DND-41 (cell line): ENCODE measurements at regions not wholly inside any gene's neighbourhood (a gene's known extent, or its start where the extent isn't known, plus 50 kb on each side); places are given as distances from the start of the nearest gene placed in this dataset.

Experiments used
- ATAC-seq: fragments of 200-7000 bp; cut with Tn5 transposase; 3 replicates; pipeline ENCODE4 v1.9.1; 2021; ENCODE audit warnings: low read depth; ENCODE audit not compliant: insufficient read depth
- DNase-seq: peaks from one replicate; pipeline ENCODE4 v3.0.0-alpha.2; 2020
- H2AFZ ChIP-seq: 2 replicates; pipeline ENCODE4 v1.6.0; 2012; ENCODE audit warnings: low read depth, low read length
- H3K27ac ChIP-seq: 2 replicates; pipeline ENCODE4 v1.5.1; 2012; ENCODE audit warnings: low read length, inconsistent platforms
- H3K27me3 ChIP-seq: fragments of 200-600 bp; sonication (generic); 2 replicates; pipeline ENCODE4 v1.6.0; 2012; ENCODE audit warnings: low read length, mild to moderate bottlenecking, inconsistent platforms; ENCODE audit not compliant: insufficient read depth, poor library complexity
- H3K36me3 ChIP-seq: 2 replicates; pipeline ENCODE4 v1.5.1; 2012; ENCODE audit warnings: low read length, inconsistent platforms; ENCODE audit not compliant: insufficient read depth
- H3K4me1 ChIP-seq: 2 replicates; pipeline ENCODE4 v1.5.1; 2012; ENCODE audit warnings: mild to moderate bottlenecking, low read length; ENCODE audit not compliant: insufficient read depth
- H3K4me2 ChIP-seq: 2 replicates; pipeline ENCODE4 v1.6.0; 2012; ENCODE audit warnings: mild to moderate bottlenecking, moderate library complexity, low read length, inconsistent platforms; ENCODE audit not compliant: insufficient read depth
- H3K4me3 ChIP-seq, 2 experiments: fragments of 200-600 bp in 1 of 2; shearing (Covaris generic) in 1 of 2; 2 replicates each; pipeline ENCODE4 v1.5.1; 2012 to 2016; ENCODE audit warnings: inconsistent platforms in 2 of 2, low read length in 2 of 2, mild to moderate bottlenecking in 2 of 2, low read depth in 1 of 2, moderate library complexity in 1 of 2
- H3K79me2 ChIP-seq: 2 replicates; pipeline ENCODE4 v1.6.0; 2012; ENCODE audit warnings: low read length, inconsistent platforms; ENCODE audit not compliant: insufficient read depth
- H3K9ac ChIP-seq: 2 replicates; pipeline ENCODE4 v1.6.0; 2012; ENCODE audit warnings: low read depth, mild to moderate bottlenecking, inconsistent platforms, low read length, moderate library complexity
- H3K9me3 ChIP-seq: 2 replicates; pipeline ENCODE4 v1.5.1; 2012; ENCODE audit warnings: low read length, moderate library complexity, mild to moderate bottlenecking, inconsistent platforms; ENCODE audit not compliant: insufficient read depth, severe bottlenecking
- H4K20me1 ChIP-seq: 2 replicates; pipeline ENCODE4 v1.6.0; 2012; ENCODE audit warnings: low read length; ENCODE audit not compliant: insufficient read depth
- CTCF ChIP-seq: IDR thresholded peaks from 2 replicates; pipeline ENCODE4 v1.5.1; 2012; ENCODE audit warnings: borderline replicate concordance, low read length, moderate library complexity, mild to moderate bottlenecking; ENCODE audit not compliant: poor library complexity, severe bottlenecking; ENCODE audit errors: extremely low read depth
- EZH2 ChIP-seq: IDR thresholded peaks from 3 replicates; pipeline ENCODE4 v1.6.1; 2012; ENCODE audit warnings: borderline replicate concordance, low read depth, mild to moderate bottlenecking, moderate library complexity, low read length, inconsistent platforms; ENCODE audit not compliant: severe bottlenecking

DNA sequence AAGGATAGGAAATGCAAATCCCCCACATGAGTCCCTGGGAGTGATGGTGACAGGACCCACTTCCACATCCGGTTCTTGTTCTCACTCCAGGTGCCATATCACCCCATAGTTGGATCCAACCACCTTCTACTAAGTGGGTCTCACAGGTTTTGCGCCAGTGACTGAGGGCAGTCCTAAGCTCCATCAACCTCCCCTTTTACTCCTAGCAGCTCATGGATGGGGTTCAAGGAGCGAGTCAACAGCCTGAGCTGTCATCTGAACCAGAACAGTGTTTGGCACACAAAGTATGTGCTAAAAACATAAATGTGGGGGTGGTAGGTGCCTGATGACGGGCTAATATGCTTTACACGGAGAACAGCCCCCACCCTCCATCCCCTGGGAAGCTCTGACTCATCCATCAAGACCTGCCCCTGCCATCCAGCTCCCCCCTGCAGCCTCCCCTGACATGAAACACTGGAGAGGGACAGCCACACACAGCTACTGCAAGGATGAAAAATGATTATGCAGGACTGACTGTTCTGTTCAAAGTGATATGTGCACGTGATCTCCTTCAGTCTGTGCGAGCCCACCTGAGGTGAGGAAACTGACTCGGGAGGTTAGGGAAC lies 143.2 kb upstream of the CDH5 start:
- Histone ChIP-seq H3K79me2 (no peaks in the 10 kb centered on the region), H3K4me3 (no peak overlapping the region), H2AFZ (no peak overlapping the region), H3K4me2 (no peak overlapping the region), H3K9me3 (no peaks in the 10 kb centered on the region), H4K20me1 (no peaks in the 10 kb centered on the region), H3K36me3 (no peaks in the 10 kb centered on the region), H3K9ac (no peak overlapping the region), H3K4me1 (peaks cover 14% of the 10 kb centered on the region), H3K27ac (no peak overlapping the region), H3K27me3 (no peaks in the 10 kb centered on the region)
- DNase-seq, result no peak
- TF ChIP-seq EZH2 (no peak), CTCF (no peak)
- no peak for ATAC-seq

DNA sequence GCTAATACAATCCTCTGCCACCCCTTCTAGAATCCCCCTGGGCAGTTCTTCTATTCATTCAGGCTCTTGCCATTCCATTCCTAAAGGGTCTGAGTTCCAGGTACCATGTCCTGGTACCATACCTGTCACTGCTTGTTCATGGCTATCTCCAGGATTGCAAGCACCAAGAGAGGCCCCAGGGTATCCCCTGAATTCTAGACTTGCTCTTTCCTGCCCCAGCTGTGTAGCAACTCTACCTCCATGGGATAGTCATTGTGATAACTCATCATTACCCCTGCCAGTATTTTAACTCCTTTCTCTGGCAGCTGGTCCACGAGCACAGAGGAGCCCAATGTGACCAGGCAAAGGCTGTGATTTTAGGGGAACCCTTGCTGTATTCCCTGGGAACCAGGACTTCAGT lies 143.7 kb upstream of the CDH5 start:
- Histone ChIP-seq H3K36me3 (no peaks in the 10 kb centered on the region), H3K9me3 (no peaks in the 10 kb centered on the region), H4K20me1 (no peaks in the 10 kb centered on the region), H3K79me2 (no peaks in the 10 kb centered on the region), H3K9ac (no peak overlapping the region), H3K27me3 (no peaks in the 10 kb centered on the region), H3K27ac (no peak overlapping the region), H3K4me1 (peaks cover 13% of the 10 kb centered on the region), H3K4me3 (no peak overlapping the region), H2AFZ (no peak overlapping the region), H3K4me2 (no peak overlapping the region)
- TF ChIP-seq EZH2 (no peak), CTCF (no peak)
- no peak for DNase-seq
- ATAC-seq, result no peak

DNA sequence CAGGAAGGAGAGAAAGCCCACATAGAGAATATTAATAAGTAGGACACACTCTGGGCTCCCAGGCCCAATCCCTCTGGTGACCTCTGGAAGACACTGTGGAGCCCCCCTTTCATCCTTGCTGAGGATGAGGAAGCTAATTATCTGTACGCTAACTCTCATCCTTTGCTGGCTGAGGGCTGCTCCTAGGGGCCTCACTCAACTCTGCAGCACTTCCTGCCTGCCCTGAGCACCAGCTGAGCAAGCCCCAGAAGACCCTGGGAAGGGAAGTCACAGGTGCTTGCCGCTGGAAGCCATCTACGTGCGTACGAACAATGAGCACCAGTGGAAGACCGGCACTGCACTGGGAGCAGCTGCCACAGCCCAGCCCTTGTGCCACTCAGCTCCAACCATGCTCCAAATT lies 145.8 kb upstream of the CDH5 start:
- no peaks in the 10 kb centered on the region for H3K27me3 ChIP-seq
- H3K36me3 ChIP-seq, result no peaks in the 10 kb centered on the region
- TF ChIP-seq CTCF (peak; percentile 38), EZH2 (no peak)
- H3K4me3 ChIP-seq, result no peak overlapping the region
- peaks cover 13% of the 10 kb centered on the region for H3K4me1 ChIP-seq
- H4K20me1 ChIP-seq, result no peaks in the 10 kb centered on the region
- peak overlapping the region; percentile 47 for H2AFZ ChIP-seq
- peak; percentile 77 for DNase-seq
- no peaks in the 10 kb centered on the region for H3K79me2 ChIP-seq
- peak; percentile 99 for ATAC-seq
- H3K27ac ChIP-seq, result peak overlapping the region; percentile 56; the same call in 1 of the 2 replicates
- H3K9ac ChIP-seq, result no peak overlapping the region
- no peaks in the 10 kb centered on the region for H3K9me3 ChIP-seq
- peak overlapping the region; percentile 43 for H3K4me2 ChIP-seq

DNA sequence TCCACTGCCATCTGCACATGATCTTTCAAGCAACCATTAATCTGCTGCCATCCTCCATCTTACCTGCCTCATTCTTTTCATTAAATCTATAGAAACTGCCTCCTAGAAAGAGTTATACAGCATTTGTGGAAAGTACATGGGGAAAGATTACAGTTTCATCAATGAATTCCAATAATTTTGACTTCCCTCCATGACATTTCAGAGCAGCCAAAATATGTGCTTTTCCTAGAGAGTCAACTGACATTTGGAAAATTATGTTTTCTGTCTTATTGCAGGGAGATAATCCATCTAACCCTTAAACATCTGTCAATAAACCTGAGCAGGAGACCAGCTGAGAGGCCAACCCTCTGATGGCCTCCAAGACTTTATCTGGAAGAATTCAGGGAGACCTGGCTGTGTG lies 147.0 kb upstream of the CDH5 start:
- H3K27ac ChIP-seq, result no peak overlapping the region
- DNase-seq (no peak), ATAC-seq (no peak)
- no peak overlapping the region for H3K4me3 ChIP-seq
- no peaks in the 10 kb centered on the region for H4K20me1 ChIP-seq
- H3K27me3 ChIP-seq, result no peaks in the 10 kb centered on the region
- no peaks in the 10 kb centered on the region for H3K9me3 ChIP-seq
- no peak overlapping the region for H2AFZ ChIP-seq
- no peak overlapping the region for H3K9ac ChIP-seq
- no peaks in the 10 kb centered on the region for H3K79me2 ChIP-seq
- TF ChIP-seq EZH2, result no peak
- H3K4me1 ChIP-seq, result peaks cover 13% of the 10 kb centered on the region
- no peak overlapping the region for H3K4me2 ChIP-seq
- H3K36me3 ChIP-seq, result no peaks in the 10 kb centered on the region
